DMS 273 (cell line): ENCODE measurements at regions not wholly inside any gene's neighbourhood (a gene's known extent, or its start where the extent isn't known, plus 50 kb on each side); places are given as distances from the start of the nearest gene placed in this dataset.
"Not testable (repeated sequence)": the region's sequence is repeated elsewhere in the genome, so short reads cannot be mapped to it uniquely, and the experiment has no call there.

Source experiments
- DNase-seq: peaks from one replicate; lab custom pipeline; 2025; ENCODE audit not compliant: unreplicated experiment; lab: John Stamatoyannopoulos, UW

GRCh38 chr4:30124621-30125020 lies 595.5 kb upstream of the PCDH7 start:
- not testable (repeated sequence) for DNase-seq

- DNase-seq, result no peak
These were observed 594.3 kb upstream of the PCDH7 start for GRCh38 chr4:30125868-30126267.

DNA sequence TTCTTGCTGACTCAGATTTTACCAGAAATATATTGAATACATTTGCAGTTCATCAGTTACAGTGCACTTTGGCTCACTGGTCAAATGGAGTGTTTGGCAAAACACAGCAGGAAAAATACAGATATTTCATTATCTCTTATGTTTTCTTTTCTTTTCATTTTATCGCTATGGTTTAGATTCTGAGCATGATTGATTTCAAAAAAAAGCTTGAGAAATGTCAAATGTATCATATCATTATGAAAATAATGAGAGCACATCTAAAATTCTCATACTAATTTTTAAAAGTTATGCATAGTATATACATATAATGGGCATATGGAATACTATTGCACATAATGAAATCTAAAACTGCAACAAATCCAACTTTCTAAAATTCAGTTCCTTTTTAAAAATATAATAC lies 593.8 kb upstream of the PCDH7 start:
- no peak for DNase-seq

GRCh38 chr4:30148828-30149227 lies 571.3 kb upstream of the PCDH7 start:
- not testable (repeated sequence) for DNase-seq

- DNase-seq, result not testable (repeated sequence)
These were observed 570.6 kb upstream of the PCDH7 start for GRCh38 chr4:30149539-30149938.

- no peak for DNase-seq
These were observed 566.7 kb upstream of the PCDH7 start for GRCh38 chr4:30153427-30153826.

GRCh38 chr4:30160140-30160539 lies 560.0 kb upstream of the PCDH7 start:
- DNase-seq, result no peak

GRCh38 chr4:30172416-30172815 lies 547.8 kb upstream of the PCDH7 start:
- no peak for DNase-seq

DNA sequence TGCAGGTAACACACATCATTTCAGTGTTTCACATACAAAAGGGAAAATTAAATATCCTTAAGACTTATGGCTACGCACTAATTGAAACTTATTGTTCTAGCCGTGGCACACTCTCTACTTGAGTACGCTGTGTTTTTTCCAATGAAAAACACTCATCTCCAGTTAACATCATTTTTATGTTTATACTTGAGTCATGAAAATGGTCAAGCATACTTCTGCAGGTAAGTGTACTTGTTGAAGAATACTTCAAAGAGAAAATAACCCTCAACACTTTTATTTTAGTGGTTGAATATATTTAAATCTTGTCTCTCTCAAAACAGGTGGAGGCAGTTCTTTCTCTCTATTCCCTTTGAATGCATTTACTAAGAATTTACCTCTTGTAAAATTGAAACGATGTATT lies 538.7 kb upstream of the PCDH7 start:
- DNase-seq, result no peak

- DNase-seq, result no peak
These were observed 538.3 kb upstream of the PCDH7 start for GRCh38 chr4:30181918-30182317.

GRCh38 chr4:30182786-30183185 lies 537.4 kb upstream of the PCDH7 start:
- no peak for DNase-seq

- no peak for DNase-seq
These were observed 528.3 kb upstream of the PCDH7 start for GRCh38 chr4:30191902-30192301.

- no peak for DNase-seq
These were observed 512.8 kb upstream of the PCDH7 start for GRCh38 chr4:30207389-30207788.

DNA sequence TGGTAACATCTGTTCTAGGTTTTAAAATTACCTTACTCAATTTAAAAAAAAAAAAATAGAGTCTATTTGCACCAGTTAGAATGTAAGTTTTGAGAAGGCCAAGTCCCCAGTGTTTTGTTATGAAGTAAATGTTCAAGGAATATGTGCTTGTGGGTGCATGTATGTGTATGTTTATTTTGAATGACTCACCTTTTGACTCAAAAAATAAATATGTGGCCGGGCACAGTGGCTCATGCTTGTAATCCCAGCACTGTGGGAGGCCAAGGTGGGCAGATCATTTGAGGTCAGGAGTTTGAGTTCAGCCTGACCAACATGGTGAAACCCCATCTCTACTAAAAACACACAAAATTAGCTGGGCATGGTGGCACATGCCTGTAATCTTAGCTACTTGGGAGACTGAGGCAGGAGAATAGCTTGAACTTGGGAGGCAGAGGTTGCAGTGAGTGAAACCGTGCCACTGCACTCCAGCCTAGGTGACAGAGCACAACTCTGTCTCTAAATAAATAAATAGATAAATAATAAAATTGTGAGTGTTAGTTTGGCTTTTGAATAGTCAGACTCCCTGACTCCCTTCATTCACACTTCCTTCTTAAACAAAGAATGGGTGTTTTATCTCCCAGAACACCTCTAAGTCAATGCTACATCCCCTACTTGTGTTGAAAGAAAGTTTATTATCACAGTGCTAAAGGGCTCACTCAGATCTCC lies 511.3 kb upstream of the PCDH7 start:
- DNase-seq, result no peak

- DNase-seq, result not testable (repeated sequence)
These were observed 504.2 kb upstream of the PCDH7 start for GRCh38 chr4:30215973-30216372.

GRCh38 chr4:30245140-30245539 lies 475.0 kb upstream of the PCDH7 start:
- no peak for DNase-seq

DNA sequence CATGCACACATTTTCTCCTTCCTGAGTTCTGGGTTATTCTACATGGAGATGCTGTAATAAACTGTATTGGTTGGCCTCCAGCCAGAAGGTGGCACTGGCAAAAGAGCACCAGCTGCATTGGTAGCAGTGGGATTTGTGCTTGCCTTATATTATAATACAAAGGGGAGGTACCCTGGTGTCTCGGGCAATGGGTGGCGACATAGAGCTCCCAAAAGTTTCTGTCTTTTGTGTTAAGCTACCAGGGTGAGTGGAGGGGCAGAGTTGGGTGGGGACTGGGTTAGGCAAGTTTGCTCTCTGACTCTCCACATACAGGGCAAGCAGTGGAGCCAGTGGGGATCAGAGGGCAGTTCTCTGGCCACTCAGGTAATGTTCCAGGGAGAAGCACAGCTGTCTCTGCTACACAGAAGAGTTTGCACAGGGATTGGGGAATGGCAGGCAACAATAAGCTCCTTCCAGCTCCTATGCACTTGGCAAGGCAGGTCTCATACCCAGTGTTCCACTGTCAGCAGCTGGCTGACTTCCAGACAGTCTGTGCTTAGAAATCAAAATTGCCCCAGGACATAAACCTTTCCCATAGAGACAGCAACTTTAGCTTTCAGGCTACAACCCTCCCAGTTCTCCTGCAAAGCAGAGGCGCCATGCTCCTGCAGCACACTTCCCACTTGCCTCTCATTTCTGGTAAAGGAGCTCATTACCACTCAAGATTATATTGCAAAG lies 463.9 kb upstream of the PCDH7 start:
- DNase-seq, result no peak

- no peak for DNase-seq
These were observed 461.2 kb upstream of the PCDH7 start for GRCh38 chr4:30258949-30259348.

DNA sequence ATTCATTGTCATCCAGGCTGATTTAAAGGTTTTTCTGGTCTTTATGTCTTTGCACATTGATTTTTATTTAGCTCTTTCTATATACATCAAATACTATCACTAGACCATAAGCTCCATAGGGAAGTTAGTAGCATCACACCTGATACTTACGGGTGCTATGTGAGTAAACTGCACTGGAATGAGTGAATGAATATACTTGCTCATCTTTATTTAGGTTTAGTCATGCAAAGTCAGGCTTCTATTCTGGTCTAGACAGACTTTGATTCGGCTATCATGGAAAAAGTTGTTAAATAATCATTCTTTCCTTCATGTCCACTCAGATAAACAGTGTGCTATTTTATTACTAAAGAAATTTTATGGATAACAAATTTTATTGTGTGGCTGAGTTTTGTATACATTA lies 457.8 kb upstream of the PCDH7 start:
- DNase-seq, result no peak

- DNase-seq, result no peak
These were observed 455.7 kb upstream of the PCDH7 start for GRCh38 chr4:30264465-30264864.

DNA sequence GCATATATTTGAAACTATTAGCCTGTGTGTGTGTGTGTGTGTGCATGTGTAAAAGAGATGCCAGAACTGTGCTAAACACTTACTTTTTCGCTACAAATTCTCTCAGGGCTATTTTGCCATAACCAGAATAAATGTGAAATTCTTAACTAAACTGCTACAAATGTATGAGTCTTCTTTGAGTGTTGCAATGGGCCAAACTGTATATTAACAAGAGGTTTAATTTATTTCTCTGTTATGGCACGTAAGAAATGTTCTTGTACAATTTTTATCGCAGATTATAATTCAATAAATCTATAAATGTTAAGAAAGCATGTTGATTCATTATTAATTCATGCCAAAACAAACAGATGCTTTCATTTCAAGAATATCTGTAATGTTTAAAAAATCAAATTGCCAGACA lies 454.5 kb upstream of the PCDH7 start:
- no peak for DNase-seq

GRCh38 chr4:30268370-30268769 lies 451.8 kb upstream of the PCDH7 start:
- DNase-seq, result no peak

DNA sequence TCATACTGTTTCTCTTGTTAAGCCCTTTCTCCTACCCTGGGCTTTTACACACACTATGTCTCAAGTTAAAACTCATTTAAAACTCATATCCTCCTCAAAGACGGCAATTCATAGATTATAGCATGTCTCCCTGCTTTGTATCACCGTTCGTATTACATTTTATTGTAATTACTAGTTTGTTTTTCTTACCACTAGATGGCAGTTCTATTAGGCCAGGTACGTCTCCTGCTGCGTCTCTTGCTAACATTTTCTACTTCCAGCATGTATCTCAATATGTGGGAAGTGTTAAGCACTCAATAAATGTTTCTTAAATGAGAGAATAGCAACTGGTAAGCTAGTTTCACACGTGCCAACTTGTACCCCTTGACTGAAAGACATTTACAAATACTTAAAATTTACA lies 450.3 kb upstream of the PCDH7 start:
- no peak for DNase-seq
